ENCODE measurements at regions not wholly inside any gene's neighbourhood (a gene's known extent, or its start where the extent isn't known, plus 50 kb on each side); places are given as distances from the start of the nearest gene placed in this dataset.

GRCh38 chr5:7961540-7961939 lies 92.6 kb downstream of the MTRR start:
- H3K9me2 ChIP-seq (ENCODE audit: insufficient read depth, low read length) = no peaks in the 10 kb centered on the region
- ChIA-PET POLR2A (no interaction called here), CTCF (ENCODE audit: unreplicated experiment) (no interaction called here)
- H3K4me1 ChIP-seq (ENCODE audit: insufficient read depth, low read length, poor library complexity, severe bottlenecking) = no peaks in the 10 kb centered on the region
- no peaks in the 10 kb centered on the region for H3K9me3 ChIP-seq (ENCODE audit: low read length)
- intact Hi-C loops (cut with micrococcal nuclease; ENCODE audit: unreplicated experiment) = no loop called here
- no peaks in the 10 kb centered on the region for H4K20me1 ChIP-seq (ENCODE audit: insufficient read depth, low read length)
- BruUV-seq (replicated peaks) = no TSS peak
- H3K79me2 ChIP-seq (ENCODE audit: insufficient read depth, low read depth, low read length) = no peaks in the 10 kb centered on the region
- TF ChIP-seq CTCF (conservative IDR thresholded peaks at IDR 0.05; ENCODE audit: low read length) (no peak), EZH2phosphoT487 (IDR thresholded peaks at IDR 0.05; ENCODE audit: borderline replicate concordance, low read depth, low read length) (no peak)
- DNase-seq (ENCODE audit: low spot score) = no peak
- no peak overlapping the region for H3K4me2 ChIP-seq (ENCODE audit: low read length)
- no peaks in the 10 kb centered on the region for H3K36me3 ChIP-seq (ENCODE audit: insufficient read depth, low read length)
- H3K4me3 ChIP-seq (ENCODE audit: low read depth, low read length, poor library complexity, severe bottlenecking) = no peak overlapping the region
- no peak overlapping the region for H3K27ac ChIP-seq (ENCODE audit: low read depth, low read length, poor library complexity, severe bottlenecking)
- H2AFZ ChIP-seq (ENCODE audit: low read length) = no peak overlapping the region

- ChIA-PET CTCF (ENCODE audit: unreplicated experiment) (interaction anchor here (0.6 kb wide), 1 partner anchor 158 kb away, joined by 3 read pairs; no protein-coding TSS in a partner anchor), POLR2A (interaction anchor here (0.7 to 1.0 kb wide), 3 partner anchors 10 to 489 kb away, joined by 3 to 7 read pairs (median 5); no protein-coding TSS in a partner anchor)
- Histone ChIP-seq H3K27ac (ENCODE audit: low read depth, low read length, poor library complexity, severe bottlenecking) (no peak overlapping the region), H2AFZ (ENCODE audit: low read length) (peak overlapping the region; percentile 36; the same call in 1 of the 2 replicates), H3K9me3 (ENCODE audit: low read length) (no peaks in the 10 kb centered on the region), H3K4me1 (ENCODE audit: insufficient read depth, low read length, poor library complexity, severe bottlenecking) (no peaks in the 10 kb centered on the region), H3K79me2 (ENCODE audit: insufficient read depth, low read depth, low read length) (no peaks in the 10 kb centered on the region), H3K9me2 (ENCODE audit: insufficient read depth, low read length) (no peaks in the 10 kb centered on the region), H3K4me2 (ENCODE audit: low read length) (peak overlapping the region; percentile 26; the same call in 1 of the 2 replicates), H3K36me3 (ENCODE audit: insufficient read depth, low read length) (no peaks in the 10 kb centered on the region), H4K20me1 (ENCODE audit: insufficient read depth, low read length) (no peaks in the 10 kb centered on the region), H3K4me3 (ENCODE audit: low read depth, low read length, poor library complexity, severe bottlenecking) (no peak overlapping the region)
- no TSS peak for BruUV-seq (replicated peaks)
- DNase-seq (ENCODE audit: low spot score) = no peak
- no peak for TF ChIP-seq CTCF (conservative IDR thresholded peaks at IDR 0.05; ENCODE audit: low read length)
- TF ChIP-seq EZH2phosphoT487 (IDR thresholded peaks at IDR 0.05; ENCODE audit: borderline replicate concordance, low read depth, low read length) = no peak
- intact Hi-C loops (cut with micrococcal nuclease; ENCODE audit: unreplicated experiment) = no loop called here
These were observed 101.9 kb downstream of the MTRR start for GRCh38 chr5:7970816-7971215.

- intact Hi-C loops (cut with micrococcal nuclease; ENCODE audit: unreplicated experiment) = no loop called here
- TF ChIP-seq EZH2phosphoT487 (IDR thresholded peaks at IDR 0.05; ENCODE audit: borderline replicate concordance, low read depth, low read length) (no peak), CTCF (conservative IDR thresholded peaks at IDR 0.05; ENCODE audit: low read length) (no peak)
- Histone ChIP-seq H2AFZ (ENCODE audit: low read length) (no peak overlapping the region), H3K4me3 (ENCODE audit: low read depth, low read length, poor library complexity, severe bottlenecking) (no peak overlapping the region), H3K9me2 (ENCODE audit: insufficient read depth, low read length) (no peaks in the 10 kb centered on the region), H3K4me2 (ENCODE audit: low read length) (no peak overlapping the region), H3K4me1 (ENCODE audit: insufficient read depth, low read length, poor library complexity, severe bottlenecking) (no peaks in the 10 kb centered on the region), H4K20me1 (ENCODE audit: insufficient read depth, low read length) (no peaks in the 10 kb centered on the region), H3K9me3 (ENCODE audit: low read length) (no peaks in the 10 kb centered on the region), H3K36me3 (ENCODE audit: insufficient read depth, low read length) (no peaks in the 10 kb centered on the region), H3K27ac (ENCODE audit: low read depth, low read length, poor library complexity, severe bottlenecking) (no peak overlapping the region), H3K79me2 (ENCODE audit: insufficient read depth, low read depth, low read length) (no peaks in the 10 kb centered on the region)
- DNase-seq (ENCODE audit: low spot score) = no peak
- ChIA-PET CTCF (ENCODE audit: unreplicated experiment) (no interaction called here), POLR2A (no interaction called here)
- no TSS peak for BruUV-seq (replicated peaks)
These were observed 107.7 kb downstream of the MTRR start for GRCh38 chr5:7976411-7977190.
